Osteoblast (primary cell): ENCODE measurements at regions not wholly inside any gene's neighbourhood (a gene's known extent, or its start where the extent isn't known, plus 50 kb on each side); places are given as distances from the start of the nearest gene placed in this dataset.
"Not testable (repeated sequence)": the region's sequence is repeated elsewhere in the genome, so short reads cannot be mapped to it uniquely, and the experiment has no call there.

Source experiments
- DNase-seq: peaks from one replicate; pipeline ENCODE4 v3.0.0; 2011; ENCODE audit warnings: low spot score, mixed read lengths; ENCODE audit not compliant: insufficient read length; ENCODE audit errors: missing footprints
- H2AFZ ChIP-seq: 2 replicates; pipeline ENCODE4 v1.6.0; 2011; ENCODE audit warnings: mild to moderate bottlenecking, low read length
- H3K27ac ChIP-seq: 2 replicates; pipeline ENCODE4 v1.5.1; 2011; ENCODE audit warnings: mild to moderate bottlenecking, low read depth, low read length, moderate library complexity
- H3K27me3 ChIP-seq: 2 replicates; pipeline ENCODE4 v1.6.0; 2012; ENCODE audit warnings: mild to moderate bottlenecking, control low read depth, inconsistent platforms, low read length, moderate library complexity; ENCODE audit not compliant: insufficient read depth
- H3K36me3 ChIP-seq: 2 replicates; pipeline ENCODE4 v1.5.1; 2011; ENCODE audit warnings: mild to moderate bottlenecking, low read length, control low read depth, moderate library complexity; ENCODE audit not compliant: insufficient read depth
- H3K4me1 ChIP-seq: 2 replicates; pipeline ENCODE4 v1.5.1; 2011; ENCODE audit warnings: mild to moderate bottlenecking, low read length, control low read depth, moderate library complexity; ENCODE audit not compliant: insufficient read depth
- H3K4me2 ChIP-seq: 2 replicates; pipeline ENCODE4 v1.6.0; 2011; ENCODE audit warnings: mild to moderate bottlenecking, low read length; ENCODE audit not compliant: insufficient read depth
- H3K4me3 ChIP-seq: fragments of 200-600 bp; sonication (generic); 3 replicates; pipeline ENCODE4 v1.5.1; 2012; ENCODE audit warnings: mild to moderate bottlenecking, low read length, inconsistent platforms; ENCODE audit not compliant: insufficient read depth
- H3K79me2 ChIP-seq: 2 replicates; pipeline ENCODE4 v1.6.0; 2012; ENCODE audit warnings: mild to moderate bottlenecking, low read length, control low read depth, inconsistent platforms; ENCODE audit not compliant: insufficient read depth
- H3K9me3 ChIP-seq: 2 replicates; pipeline ENCODE4 v1.5.1; 2011; ENCODE audit warnings: low read depth, low read length, control low read depth
- H4K20me1 ChIP-seq: 2 replicates; pipeline ENCODE4 v1.6.0; 2012; ENCODE audit warnings: mild to moderate bottlenecking, low read length, control low read depth; ENCODE audit not compliant: insufficient read depth
- CTCF ChIP-seq: IDR thresholded peaks from 2 replicates; pipeline ENCODE4 v1.5.1; 2011; ENCODE audit warnings: mild to moderate bottlenecking, low read depth, low read length, moderate library complexity; ENCODE audit errors: extremely low read depth

DNA sequence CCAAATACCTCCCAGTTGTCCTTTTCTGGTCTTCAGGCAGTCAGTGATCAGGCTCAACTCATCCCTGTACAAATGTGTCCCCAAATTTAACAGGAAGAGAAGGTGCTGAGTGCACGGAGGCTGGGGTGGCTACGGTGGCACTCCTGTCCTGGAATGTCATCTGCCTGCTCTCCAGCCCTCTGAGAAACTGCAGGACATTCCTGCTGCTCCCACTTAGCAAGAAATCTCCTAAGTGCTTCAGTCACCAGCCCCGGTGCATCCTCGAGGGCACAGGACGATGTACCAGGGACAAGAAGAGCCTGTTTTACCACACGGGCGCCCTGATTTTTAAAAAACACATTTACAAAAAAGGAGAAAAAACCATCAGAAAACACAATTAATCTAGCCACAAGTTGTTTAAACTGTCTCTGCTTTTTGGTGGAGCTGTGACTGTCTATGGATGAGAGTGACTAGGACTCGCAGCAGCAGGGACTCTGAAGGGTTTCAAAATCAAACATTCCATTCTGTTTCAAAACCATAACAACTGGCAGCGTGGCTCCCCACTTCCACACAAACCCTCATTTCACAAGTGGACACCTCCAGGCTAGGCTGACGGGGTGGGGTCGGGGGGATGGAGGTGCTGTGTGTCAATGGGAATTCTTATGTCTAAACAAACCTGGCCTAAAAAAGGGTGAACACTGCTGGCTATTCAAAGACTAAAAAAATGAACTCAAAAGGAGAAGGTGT lies 65.3 kb upstream of the CNEP1R1 start:
- no peaks in the 10 kb centered on the region for H3K27me3 ChIP-seq
- no peak overlapping the region for H3K4me2 ChIP-seq
- H2AFZ ChIP-seq = no peak overlapping the region
- no peak for TF ChIP-seq CTCF
- peak; percentile 9 for DNase-seq
- no peak overlapping the region for H3K4me3 ChIP-seq
- no peaks in the 10 kb centered on the region for H4K20me1 ChIP-seq
- H3K79me2 ChIP-seq = no peaks in the 10 kb centered on the region
- no peaks in the 10 kb centered on the region for H3K36me3 ChIP-seq
- H3K4me1 ChIP-seq = no peaks in the 10 kb centered on the region
- no peaks in the 10 kb centered on the region for H3K9me3 ChIP-seq
- H3K27ac ChIP-seq = no peak overlapping the region

DNA sequence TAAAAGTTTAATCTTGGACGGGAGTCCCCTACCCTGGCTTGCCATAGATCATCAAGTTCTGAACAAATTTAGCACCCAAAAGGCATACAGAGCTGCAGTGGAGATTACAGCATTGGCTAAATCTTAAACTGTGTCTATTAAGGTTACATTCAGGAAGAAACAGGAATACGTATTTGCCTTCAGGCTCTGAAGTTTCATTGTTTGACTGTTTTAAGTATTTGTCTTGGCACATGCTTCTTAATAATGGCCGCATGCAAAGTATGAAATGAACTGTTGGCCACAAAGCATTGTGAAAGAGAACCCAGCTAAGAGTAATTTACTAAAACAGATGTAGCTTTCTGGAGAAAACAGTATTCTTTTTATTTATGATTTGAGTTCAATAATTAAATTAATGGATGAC lies 63.9 kb upstream of the CNEP1R1 start:
- no peaks in the 10 kb centered on the region for H3K27me3 ChIP-seq
- no peaks in the 10 kb centered on the region for H3K4me1 ChIP-seq
- no peaks in the 10 kb centered on the region for H3K79me2 ChIP-seq
- no peak for TF ChIP-seq CTCF
- no peaks in the 10 kb centered on the region for H3K9me3 ChIP-seq
- no peak overlapping the region for H2AFZ ChIP-seq
- no peak overlapping the region for H3K4me3 ChIP-seq
- DNase-seq = no peak
- no peaks in the 10 kb centered on the region for H3K36me3 ChIP-seq
- H3K4me2 ChIP-seq = no peak overlapping the region
- H3K27ac ChIP-seq = no peak overlapping the region
- H4K20me1 ChIP-seq = no peaks in the 10 kb centered on the region

DNA sequence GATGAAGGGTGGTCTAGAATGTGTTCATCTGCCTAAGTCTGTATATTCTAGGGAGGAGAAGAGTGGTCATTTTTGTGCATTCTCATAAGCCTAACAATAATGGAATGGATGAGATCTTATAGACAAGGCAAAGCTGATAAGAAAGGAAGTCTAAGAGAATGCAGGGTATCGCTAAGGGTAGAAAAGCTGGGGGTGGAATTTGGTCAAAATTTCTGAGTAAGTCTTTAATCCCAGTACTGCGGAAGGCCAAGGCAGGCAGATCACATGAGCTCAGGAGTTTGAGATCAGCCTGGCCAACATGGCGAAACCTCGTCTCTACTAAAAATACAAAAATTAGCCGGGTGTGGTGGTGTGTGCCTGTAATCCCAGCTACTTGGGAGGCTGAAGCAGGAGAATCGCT lies 62.5 kb upstream of the CNEP1R1 start:
- H2AFZ ChIP-seq, DNase-seq, H3K4me1 ChIP-seq, H3K27me3 ChIP-seq, H3K36me3 ChIP-seq, H3K4me2 ChIP-seq, H3K27ac ChIP-seq, H3K79me2 ChIP-seq, H3K4me3 ChIP-seq, H3K9me3 ChIP-seq, H4K20me1 ChIP-seq: not testable (repeated sequence)

DNA sequence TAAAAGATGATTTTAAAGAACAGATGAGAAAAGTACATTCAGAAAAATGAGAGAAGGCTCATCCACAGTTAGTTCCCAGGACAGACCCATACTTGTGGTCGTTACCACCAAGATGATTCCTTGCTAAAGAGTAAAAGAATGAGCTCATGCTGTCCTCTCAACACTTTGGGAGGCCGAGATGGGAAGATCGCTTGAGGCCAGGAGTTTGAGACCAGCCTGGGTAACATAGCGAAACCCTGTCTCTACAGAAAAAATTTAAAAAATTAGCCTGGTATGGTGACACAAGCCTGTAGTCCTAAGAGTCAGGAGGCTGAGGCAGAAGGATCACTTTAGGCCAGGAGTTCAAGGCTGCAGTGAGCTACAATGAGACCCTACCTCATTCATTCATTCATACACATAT lies 60.7 kb upstream of the CNEP1R1 start:
- no peaks in the 10 kb centered on the region for H3K4me1 ChIP-seq
- no peaks in the 10 kb centered on the region for H3K9me3 ChIP-seq
- no peaks in the 10 kb centered on the region for H3K36me3 ChIP-seq
- DNase-seq = no peak
- H4K20me1 ChIP-seq = no peaks in the 10 kb centered on the region
- no peak for TF ChIP-seq CTCF
- H3K4me2 ChIP-seq = no peak overlapping the region
- no peaks in the 10 kb centered on the region for H3K27me3 ChIP-seq
- no peak overlapping the region for H3K4me3 ChIP-seq
- no peak overlapping the region for H2AFZ ChIP-seq
- no peaks in the 10 kb centered on the region for H3K79me2 ChIP-seq
- H3K27ac ChIP-seq = no peak overlapping the region
